Stimulated activated effector memory CD8-positive, alpha-beta T cell treated with anti-CD3 and anti-CD28 coated beads, Interleukin-12 subunit alpha, Interleukin-12 subunit beta, amount 100 ng/mL, for 72 hours (primary cell): ENCODE measurements at regions not wholly inside any gene's neighbourhood (a gene's known extent, or its start where the extent isn't known, plus 50 kb on each side); places are given as distances from the start of the nearest gene placed in this dataset.

ENCODE experiments used
- ATAC-seq: fragments of 150-1000 bp; cut with Tn5 transposase; 2 replicates; pipeline ENCODE4 v1.10.0; 2021
- DNase-seq, 2 donors: peaks; one replicate each; pipeline ENCODE4 v3.0.0; 2021 to 2022; ENCODE audit warnings: low spot score in 2 of 2
- H3K27ac Mint-ChIP-seq: one replicate; pipeline ENCODE4 v1.8.0; 2022; ENCODE audit warnings: mild to moderate bottlenecking, mixed read lengths
- H3K36me3 Mint-ChIP-seq: one replicate; pipeline ENCODE4 v1.8.0; 2022; ENCODE audit warnings: mild to moderate bottlenecking, mixed read lengths
- H3K4me1 Mint-ChIP-seq: one replicate; pipeline ENCODE4 v1.8.0; 2022; ENCODE audit warnings: mixed read lengths
- H3K4me3 Mint-ChIP-seq: one replicate; pipeline ENCODE4 v1.8.0; 2022; ENCODE audit warnings: mild to moderate bottlenecking, mixed read lengths
- H3K9me3 Mint-ChIP-seq: one replicate; pipeline ENCODE4 v1.8.0; 2022; ENCODE audit warnings: mixed read lengths

- Mint-ChIP-seq H3K36me3 (no peaks in the 10 kb centered on the region), H3K4me3 (no peak overlapping the region), H3K27ac (no peak overlapping the region), H3K4me1 (no peaks in the 10 kb centered on the region), H3K9me3 (no peaks in the 10 kb centered on the region)
- no peak for DNase-seq
- no peak for ATAC-seq
Measured at GRCh38 chr6:12221856-12222255, 68.3 kb upstream of the EDN1 start.

- DNase-seq (no peak), ATAC-seq (no peak)
- H3K36me3 Mint-ChIP-seq, result no peaks in the 10 kb centered on the region
- no peak overlapping the region for H3K4me3 Mint-ChIP-seq
- H3K9me3 Mint-ChIP-seq, result no peaks in the 10 kb centered on the region
- H3K27ac Mint-ChIP-seq, result no peak overlapping the region
- H3K4me1 Mint-ChIP-seq, result no peaks in the 10 kb centered on the region
Measured at GRCh38 chr6:12222405-12223366, 67.5 kb upstream of the EDN1 start.

- Mint-ChIP-seq H3K27ac (no peak overlapping the region), H3K36me3 (no peaks in the 10 kb centered on the region), H3K9me3 (no peaks in the 10 kb centered on the region), H3K4me3 (no peak overlapping the region), H3K4me1 (no peaks in the 10 kb centered on the region)
- DNase-seq (no peak), ATAC-seq (no peak)
Measured at GRCh38 chr6:12223383-12223782, 66.8 kb upstream of the EDN1 start.

GRCh38 chr6:12224251-12224650 is 65.9 kb upstream of the EDN1 start:
- H3K4me3 Mint-ChIP-seq, result no peak overlapping the region
- no peaks in the 10 kb centered on the region for H3K9me3 Mint-ChIP-seq
- DNase-seq (no peak), ATAC-seq (no peak)
- H3K4me1 Mint-ChIP-seq, result peaks cover 5% of the 10 kb centered on the region
- no peak overlapping the region for H3K27ac Mint-ChIP-seq
- no peaks in the 10 kb centered on the region for H3K36me3 Mint-ChIP-seq

- H3K4me1 Mint-ChIP-seq, result peaks cover 24% of the 10 kb centered on the region
- no peak for ATAC-seq
- H3K36me3 Mint-ChIP-seq, result no peaks in the 10 kb centered on the region
- peaks cover 4% of the 10 kb centered on the region for H3K9me3 Mint-ChIP-seq
- no peak for DNase-seq
- no peak overlapping the region for H3K27ac Mint-ChIP-seq
- H3K4me3 Mint-ChIP-seq, result no peak overlapping the region
Measured at GRCh38 chr6:12228447-12229146, 61.6 kb upstream of the EDN1 start.

- no peak for ATAC-seq
- no peaks in the 10 kb centered on the region for H3K36me3 Mint-ChIP-seq
Measured at GRCh38 chr6:12229332-12229731, 60.8 kb upstream of the EDN1 start.

GRCh38 chr6:12230523-12230922 is 59.6 kb upstream of the EDN1 start:
- Mint-ChIP-seq H3K27ac (no peak overlapping the region), H3K4me3 (no peak overlapping the region), H3K36me3 (no peaks in the 10 kb centered on the region), H3K9me3 (peaks cover 4% of the 10 kb centered on the region), H3K4me1 (peaks cover 32% of the 10 kb centered on the region)
- DNase-seq (no peak), ATAC-seq (no peak)

More at GRCh38 chr6:12229332-12229731, 60.8 kb upstream of the EDN1 start:
- Mint-ChIP-seq H3K4me3 (no peak overlapping the region), H3K4me1 (peaks cover 32% of the 10 kb centered on the region), H3K27ac (no peak overlapping the region), H3K9me3 (peaks cover 4% of the 10 kb centered on the region)
- no peak for DNase-seq

GRCh38 chr6:12232339-12232738 is 57.8 kb upstream of the EDN1 start:
- Mint-ChIP-seq H3K36me3 (no peaks in the 10 kb centered on the region), H3K4me3 (no peak overlapping the region), H3K27ac (no peak overlapping the region), H3K4me1 (peaks cover 32% of the 10 kb centered on the region), H3K9me3 (peaks cover 4% of the 10 kb centered on the region)
- DNase-seq, result no peak
- peak; percentile 46 for ATAC-seq

GRCh38 chr6:12232821-12233220 is 57.3 kb upstream of the EDN1 start:
- DNase-seq (no peak), ATAC-seq (no peak)
- peak overlapping the region; percentile 61 for H3K27ac Mint-ChIP-seq
- H3K4me1 Mint-ChIP-seq, result peaks cover 32% of the 10 kb centered on the region
- H3K4me3 Mint-ChIP-seq, result peak overlapping the region; percentile 11
- H3K9me3 Mint-ChIP-seq, result peaks cover 4% of the 10 kb centered on the region
- no peaks in the 10 kb centered on the region for H3K36me3 Mint-ChIP-seq

GRCh38 chr6:12233693-12234571 is 56.2 kb upstream of the EDN1 start:
- peak; percentile 97 for ATAC-seq

GRCh38 chr6:12235341-12235740 is 54.8 kb upstream of the EDN1 start:
- ATAC-seq (no peak), DNase-seq (no peak)
- peaks cover 4% of the 10 kb centered on the region for H3K9me3 Mint-ChIP-seq
- peaks cover 30% of the 10 kb centered on the region for H3K4me1 Mint-ChIP-seq
- H3K27ac Mint-ChIP-seq, result no peak overlapping the region
- no peak overlapping the region for H3K4me3 Mint-ChIP-seq
- H3K36me3 Mint-ChIP-seq, result peaks cover 5% of the 10 kb centered on the region

More at GRCh38 chr6:12233693-12234571, 56.2 kb upstream of the EDN1 start:
- Mint-ChIP-seq H3K9me3 (peaks cover 4% of the 10 kb centered on the region), H3K36me3 (peaks cover 5% of the 10 kb centered on the region), H3K27ac (peak overlapping the region; percentile 61), H3K4me3 (peak overlapping the region; percentile 11), H3K4me1 (peaks cover 37% of the 10 kb centered on the region)
- DNase-seq, result peak; percentile 4 to 69

- peaks cover 5% of the 10 kb centered on the region for H3K36me3 Mint-ChIP-seq
- no peak overlapping the region for H3K4me3 Mint-ChIP-seq
- H3K27ac Mint-ChIP-seq, result no peak overlapping the region
- peaks cover 2% of the 10 kb centered on the region for H3K9me3 Mint-ChIP-seq
- peak; percentile 4 to 53 for DNase-seq
- peaks cover 26% of the 10 kb centered on the region for H3K4me1 Mint-ChIP-seq
- peak; percentile 46 for ATAC-seq
Measured at GRCh38 chr6:12238219-12238618, 51.9 kb upstream of the EDN1 start.
